AG09309 (cell line): ENCODE measurements at regions not wholly inside any gene's neighbourhood (a gene's known extent, or its start where the extent isn't known, plus 50 kb on each side); places are given as distances from the start of the nearest gene placed in this dataset.

Source experiments
- DNase-seq: peaks from one replicate; pipeline ENCODE4 v3.0.0-alpha.2; 2010; ENCODE audit warnings: low read depth
- H3K4me3 ChIP-seq: 2 replicates; pipeline ENCODE4 v1.5.1; 2011; ENCODE audit warnings: mild to moderate bottlenecking, low read depth, low read length, moderate library complexity; ENCODE audit not compliant: control insufficient read depth
- TF ChIP-seq, protein P1 (sequence below): IDR thresholded peaks from 2 replicates; pipeline ENCODE4 v1.5.1; 2011; ENCODE audit warnings: mild to moderate bottlenecking, low read depth, low read length, inconsistent platforms; ENCODE audit not compliant: insufficient read depth, control insufficient read depth; ENCODE audit errors: missing control alignments

DNA sequence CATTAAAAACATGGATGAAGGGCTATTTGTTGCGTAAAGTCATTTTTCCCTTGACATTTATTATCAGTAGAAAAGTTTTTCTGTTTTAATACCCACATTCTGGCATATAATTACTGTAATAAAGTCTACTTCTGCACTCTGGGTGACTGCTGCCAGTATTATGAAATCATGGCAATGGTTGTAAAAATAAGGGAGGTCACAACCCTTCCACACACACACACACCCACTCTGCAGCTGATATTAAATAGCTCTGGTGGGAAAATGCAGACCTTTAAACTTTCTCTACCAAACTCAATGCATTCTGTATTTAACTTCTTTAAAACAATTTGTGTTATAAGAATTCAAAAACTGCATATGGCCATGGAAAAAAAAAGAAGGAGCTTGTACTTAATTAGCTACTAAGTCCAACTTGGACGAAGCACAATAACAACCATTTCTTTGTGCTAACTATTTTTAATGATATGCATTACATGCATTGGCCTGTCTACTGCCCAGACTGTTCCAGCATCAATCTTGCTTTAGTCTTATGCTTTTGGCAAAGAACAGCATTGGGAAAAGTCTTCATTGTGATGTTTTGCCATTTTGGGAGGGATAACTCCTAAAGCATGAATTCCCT, 137.6 kb upstream of the MAP3K1 start:
- DNase-seq, result no peak
- H3K4me3 ChIP-seq, result no peak overlapping the region
- TF ChIP-seq, protein P1, sequence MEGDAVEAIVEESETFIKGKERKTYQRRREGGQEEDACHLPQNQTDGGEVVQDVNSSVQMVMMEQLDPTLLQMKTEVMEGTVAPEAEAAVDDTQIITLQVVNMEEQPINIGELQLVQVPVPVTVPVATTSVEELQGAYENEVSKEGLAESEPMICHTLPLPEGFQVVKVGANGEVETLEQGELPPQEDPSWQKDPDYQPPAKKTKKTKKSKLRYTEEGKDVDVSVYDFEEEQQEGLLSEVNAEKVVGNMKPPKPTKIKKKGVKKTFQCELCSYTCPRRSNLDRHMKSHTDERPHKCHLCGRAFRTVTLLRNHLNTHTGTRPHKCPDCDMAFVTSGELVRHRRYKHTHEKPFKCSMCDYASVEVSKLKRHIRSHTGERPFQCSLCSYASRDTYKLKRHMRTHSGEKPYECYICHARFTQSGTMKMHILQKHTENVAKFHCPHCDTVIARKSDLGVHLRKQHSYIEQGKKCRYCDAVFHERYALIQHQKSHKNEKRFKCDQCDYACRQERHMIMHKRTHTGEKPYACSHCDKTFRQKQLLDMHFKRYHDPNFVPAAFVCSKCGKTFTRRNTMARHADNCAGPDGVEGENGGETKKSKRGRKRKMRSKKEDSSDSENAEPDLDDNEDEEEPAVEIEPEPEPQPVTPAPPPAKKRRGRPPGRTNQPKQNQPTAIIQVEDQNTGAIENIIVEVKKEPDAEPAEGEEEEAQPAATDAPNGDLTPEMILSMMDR, result no peak

DNA sequence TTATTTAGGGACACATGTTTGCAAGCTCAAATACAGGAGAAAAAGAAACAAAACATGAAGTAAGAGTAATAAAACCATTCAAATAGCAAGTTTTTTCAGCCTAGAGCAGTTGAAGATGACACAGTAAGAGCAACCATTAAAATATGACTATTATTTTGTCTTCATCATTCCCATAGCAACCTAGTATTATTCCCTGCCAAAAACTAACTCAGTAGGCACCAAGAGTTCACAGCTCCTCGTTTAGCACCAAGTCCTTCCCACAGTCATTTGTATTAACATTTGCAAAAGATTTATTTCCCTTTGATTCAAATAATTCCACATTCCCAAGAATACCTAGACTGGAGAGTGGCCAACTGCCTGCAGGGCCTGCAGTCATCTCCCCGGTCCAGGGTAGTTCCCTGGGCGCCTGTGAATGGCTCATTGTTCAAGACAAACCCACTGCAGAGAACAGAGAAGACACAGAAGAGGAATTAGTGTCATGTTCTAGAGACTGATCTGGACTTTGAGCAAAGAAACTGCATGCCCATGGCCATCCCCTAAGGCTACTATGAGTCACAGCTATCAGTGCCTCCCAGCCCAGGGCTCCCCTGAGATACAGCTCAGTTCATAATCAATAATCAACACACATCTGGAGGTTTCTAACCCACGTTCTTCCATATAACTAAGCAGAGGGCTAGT, 139.1 kb upstream of the MAP3K1 start:
- no peak for DNase-seq
- H3K4me3 ChIP-seq, result no peak overlapping the region
- TF ChIP-seq, protein P1, result no peak

DNA sequence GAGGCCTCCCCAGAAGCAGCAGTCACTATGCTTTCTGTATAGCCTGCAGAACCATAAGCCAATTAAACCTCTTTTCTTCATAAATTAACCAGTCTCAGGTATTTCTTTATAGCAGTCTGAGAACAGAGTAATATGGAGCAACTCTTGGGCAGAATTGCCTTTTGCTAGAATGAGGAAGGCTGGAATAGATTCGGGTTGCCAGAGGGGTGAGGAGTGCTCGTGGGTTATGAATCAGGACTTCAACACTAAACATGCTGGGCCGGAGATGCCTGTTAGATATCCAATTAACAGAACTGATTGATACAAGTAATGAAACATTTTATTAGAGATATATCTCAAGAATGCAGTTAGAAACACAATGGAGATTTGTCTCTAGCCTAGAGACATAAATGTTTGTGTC, 140.9 kb upstream of the MAP3K1 start:
- no peak for DNase-seq
- TF ChIP-seq, protein P1, result no peak
- no peak overlapping the region for H3K4me3 ChIP-seq

DNA sequence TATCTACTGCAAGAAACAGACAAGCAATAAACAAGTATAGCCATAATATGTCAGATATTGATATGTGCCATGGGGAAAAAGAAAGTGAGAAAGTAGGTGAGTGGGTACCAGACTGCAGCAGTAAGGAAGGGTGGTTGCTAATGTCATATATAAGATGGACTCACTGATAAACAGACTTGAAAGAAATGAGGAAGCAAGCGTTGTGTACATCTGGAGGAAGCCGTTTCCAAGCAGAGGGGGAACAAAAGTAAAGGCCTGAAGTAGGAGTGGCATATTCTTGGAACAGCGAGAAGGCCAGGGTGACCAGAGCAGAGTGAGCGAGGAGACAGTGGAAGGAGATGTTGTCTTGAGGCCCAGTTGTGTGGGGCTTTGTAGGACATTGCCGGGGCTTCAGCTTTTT, 142.2 kb upstream of the MAP3K1 start:
- TF ChIP-seq, protein P1, result no peak
- DNase-seq, result no peak

DNA sequence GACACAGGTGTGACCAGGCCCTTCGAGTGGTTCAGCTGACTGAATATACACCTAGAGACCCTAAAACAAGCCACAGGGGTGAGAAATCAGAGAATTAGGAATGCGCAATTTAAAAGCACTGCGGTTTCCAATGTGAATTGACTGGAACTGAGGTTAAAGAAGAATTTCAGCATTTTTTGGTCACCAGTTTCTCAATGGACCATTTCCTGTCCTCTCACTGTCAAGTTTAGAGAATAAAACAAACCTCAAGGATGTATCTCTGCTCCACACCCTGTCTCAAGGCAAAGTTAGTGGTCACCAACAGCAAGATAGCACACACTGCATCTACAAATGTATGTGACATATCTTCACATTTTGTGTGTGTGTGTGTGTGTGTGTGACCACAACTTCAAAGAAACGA, 143.8 kb upstream of the MAP3K1 start:
- DNase-seq, result no peak
- TF ChIP-seq, protein P1, result no peak
- no peak overlapping the region for H3K4me3 ChIP-seq

More for the DNA sequence above, 142.2 kb upstream of the MAP3K1 start:
- H3K4me3 ChIP-seq, result no peak overlapping the region

DNA sequence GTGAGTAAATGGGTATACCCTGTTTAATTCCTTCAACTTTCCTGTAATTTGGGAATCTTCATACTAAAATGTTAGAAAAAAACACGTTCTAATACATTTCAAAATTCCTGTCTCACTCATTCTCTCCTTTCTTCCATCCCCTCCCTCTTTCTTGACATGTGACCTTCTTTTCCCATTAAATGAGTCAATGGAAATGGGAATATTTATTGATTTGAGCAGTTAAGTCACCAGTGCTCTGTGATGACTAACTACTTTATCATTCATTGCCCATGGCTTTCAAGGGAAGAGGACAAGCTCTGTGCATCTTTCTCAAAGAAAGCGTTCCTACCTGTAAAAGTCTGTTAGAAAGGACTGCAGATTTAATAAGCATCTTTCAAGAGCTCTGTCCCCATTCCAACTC, 144.4 kb upstream of the MAP3K1 start:
- no peak overlapping the region for H3K4me3 ChIP-seq
- TF ChIP-seq, protein P1, result no peak
- DNase-seq, result no peak
